Right ventricle myocardium superior (tissue), 1 donor: ENCODE measurements at regions not wholly inside any gene's neighbourhood (a gene's known extent, or its start where the extent isn't known, plus 50 kb on each side); places are given as distances from the start of the nearest gene placed in this dataset.

Experiments used
- ATAC-seq: fragments of 200-7000 bp; cut with Tn5 transposase; one replicate; pipeline ENCODE4 v1.9.1; 2020; ENCODE audit warnings: mild to moderate bottlenecking; ENCODE audit not compliant: poor library complexity
- DNase-seq: peaks from one replicate; pipeline ENCODE4 v3.0.0-alpha.2; 2020
- intact Hi-C: fragments of 100-400 bp; cut with DNase I; formaldehyde crosslinking; loops from one replicate; pipeline ENCODE4 v1.11.2; 2022
- donor health status: DM: no; HTN: yes; CAD: no; lungs with severe emphysema.

- intact Hi-C loops = no loop called here
- peak; percentile 62 for DNase-seq
- ATAC-seq = peak; percentile 73
These were observed 144.9 kb upstream of the ZNF507 start for GRCh38 chr19:32200312-32201038.

- no peak for ATAC-seq
- intact Hi-C loops = no loop called here
- DNase-seq = no peak
These were observed 144.2 kb upstream of the ZNF507 start for GRCh38 chr19:32201211-32201610.

- no peak for DNase-seq
- intact Hi-C loops = no loop called here
- ATAC-seq = no peak
These were observed 143.8 kb upstream of the ZNF507 start for GRCh38 chr19:32201636-32202051.

GRCh38 chr19:32202244-32202643 lies 143.2 kb upstream of the ZNF507 start:
- DNase-seq = no peak
- intact Hi-C loops = no loop called here
- ATAC-seq = no peak

- DNase-seq = no peak
- intact Hi-C loops = no loop called here
- no peak for ATAC-seq
These were observed 142.2 kb upstream of the ZNF507 start for GRCh38 chr19:32203161-32203560.

GRCh38 chr19:32206065-32206464 lies 139.3 kb upstream of the ZNF507 start:
- ATAC-seq (no peak), DNase-seq (no peak)
- intact Hi-C loops = no loop called here

- intact Hi-C loops = no loop called here
- ATAC-seq (no peak), DNase-seq (no peak)
These were observed 137.3 kb upstream of the ZNF507 start for GRCh38 chr19:32208060-32208459.

GRCh38 chr19:32219392-32219791 lies 126.0 kb upstream of the ZNF507 start:
- no peak for ATAC-seq
- intact Hi-C loops = no loop called here
- no peak for DNase-seq

GRCh38 chr19:32219881-32220472 lies 125.4 kb upstream of the ZNF507 start:
- DNase-seq (no peak), ATAC-seq (no peak)
- intact Hi-C loops = loop anchor here (5.0 to 10.0 kb wide), 2 partner anchors 545 to 1533 kb away; no protein-coding TSS in a partner anchor

GRCh38 chr19:32220951-32221350 lies 124.5 kb upstream of the ZNF507 start:
- intact Hi-C loops = loop anchor here (5.0 to 10.0 kb wide), 2 partner anchors 546 to 1534 kb away; no protein-coding TSS in a partner anchor
- no peak for DNase-seq

GRCh38 chr19:32222556-32222955 lies 122.9 kb upstream of the ZNF507 start:
- intact Hi-C loops = loop anchor here (5.0 to 10.0 kb wide), 2 partner anchors 548 to 1535 kb away; no protein-coding TSS in a partner anchor
- ATAC-seq (no peak), DNase-seq (no peak)

More at GRCh38 chr19:32220951-32221350, 124.5 kb upstream of the ZNF507 start:
- ATAC-seq = no peak

- no peak for ATAC-seq
- DNase-seq = no peak
- intact Hi-C loops = loop anchor here (5.0 to 10.0 kb wide), 2 partner anchors 548 to 1536 kb away; no protein-coding TSS in a partner anchor
These were observed 122.3 kb upstream of the ZNF507 start for GRCh38 chr19:32223106-32223505.

- ATAC-seq (peak; percentile 36), DNase-seq (no peak)
- intact Hi-C loops = loop anchor here (5.0 to 10.0 kb wide), 2 partner anchors 549 to 1536 kb away; no protein-coding TSS in a partner anchor
These were observed 121.6 kb upstream of the ZNF507 start for GRCh38 chr19:32223595-32224370.

GRCh38 chr19:32224371-32225244 lies 120.8 kb upstream of the ZNF507 start:
- ATAC-seq (peak; percentile 98), DNase-seq (peak; percentile 74)
- intact Hi-C loops = loop anchor here (5.0 to 10.0 kb wide), 2 partner anchors 550 to 1537 kb away; no protein-coding TSS in a partner anchor

- no peak for DNase-seq
- no peak for ATAC-seq
- intact Hi-C loops = loop anchor here (10.0 kb wide), 1 partner anchor 553 kb away; no protein-coding TSS in a partner anchor
These were observed 117.7 kb upstream of the ZNF507 start for GRCh38 chr19:32227561-32228165.

- ATAC-seq = no peak
- intact Hi-C loops = no loop called here
- DNase-seq = no peak
These were observed 115.0 kb upstream of the ZNF507 start for GRCh38 chr19:32230441-32230840.

- DNase-seq (no peak), ATAC-seq (no peak)
- intact Hi-C loops = no loop called here
These were observed 114.4 kb upstream of the ZNF507 start for GRCh38 chr19:32231020-32231419.

- intact Hi-C loops = no loop called here
- no peak for DNase-seq
These were observed 113.7 kb upstream of the ZNF507 start for GRCh38 chr19:32231691-32232090.

More at GRCh38 chr19:32231691-32232090, 113.7 kb upstream of the ZNF507 start:
- ATAC-seq = no peak
